Upper lobe of right lung (tissue), 1 donor: ENCODE measurements at regions not wholly inside any gene's neighbourhood (a gene's known extent, or its start where the extent isn't known, plus 50 kb on each side); places are given as distances from the start of the nearest gene placed in this dataset.

Source experiments
- ATAC-seq: fragments of 200-7000 bp; cut with Tn5 transposase; one replicate; pipeline ENCODE4 v1.9.1; 2020; ENCODE audit warnings: mild to moderate bottlenecking, moderate library complexity
- DNase-seq: peaks from one replicate; pipeline ENCODE4 v3.0.0-alpha.2; 2020
- H3K27ac ChIP-seq: fragments of 200-600 bp; one replicate; pipeline ENCODE4 v1.8.0; 2022
- H3K27me3 ChIP-seq: fragments of 200-600 bp; one replicate; pipeline ENCODE4 v1.8.0; 2022; ENCODE audit warnings: mild to moderate bottlenecking
- H3K36me3 ChIP-seq: fragments of 200-600 bp; one replicate; pipeline ENCODE4 v1.8.0; 2022
- H3K4me1 ChIP-seq: fragments of 200-600 bp; one replicate; pipeline ENCODE4 v1.8.0; 2022
- H3K4me3 ChIP-seq: fragments of 200-600 bp; one replicate; pipeline ENCODE4 v1.8.0; 2022; ENCODE audit warnings: mild to moderate bottlenecking
- H3K9me3 ChIP-seq: fragments of 200-600 bp; one replicate; pipeline ENCODE4 v1.8.0; 2022
- CTCF ChIP-seq: fragments of 200-600 bp; IDR thresholded peaks from one replicate; pipeline ENCODE4 v1.8.0; 2022; ENCODE audit warnings: antibody characterized with exemption
- intact Hi-C: fragments of 100-400 bp; cut with DNase I; formaldehyde crosslinking; loops from one replicate; pipeline ENCODE4 v1.11.0; 2022
- donor health status: DM: no; HTN: yes; CAD: no; lungs with severe emphysema.

GRCh38 chrX:97845451-97845850 is 961.7 kb downstream of the RPA4 start:
- no peak for DNase-seq
- no peak for ATAC-seq
- TF ChIP-seq CTCF, result no peak

DNA sequence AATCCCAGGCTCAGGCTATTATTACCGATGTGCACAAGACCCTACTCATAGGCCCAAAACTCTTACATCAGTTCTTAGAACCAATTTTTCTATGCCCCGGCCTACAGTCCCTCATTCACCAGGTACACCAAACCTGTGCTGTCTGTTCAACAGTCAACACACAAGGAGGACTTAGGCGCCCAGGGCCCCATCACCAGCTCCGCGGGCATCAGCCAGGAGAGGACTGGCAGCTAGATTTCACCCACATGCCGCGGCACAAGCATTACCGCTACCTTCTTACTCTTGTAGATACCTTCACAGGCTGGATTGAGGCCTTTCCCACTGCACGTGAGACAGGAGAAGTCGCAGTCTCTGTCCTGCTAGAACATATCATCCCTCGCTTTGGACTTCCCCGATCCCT is 962.5 kb downstream of the RPA4 start:
- ATAC-seq, result no peak
- no peaks in the 10 kb centered on the region for H3K27me3 ChIP-seq
- no peak overlapping the region for H3K4me3 ChIP-seq
- TF ChIP-seq CTCF, result no peak
- no peaks in the 10 kb centered on the region for H3K4me1 ChIP-seq
- no peak overlapping the region for H3K27ac ChIP-seq
- no peaks in the 10 kb centered on the region for H3K9me3 ChIP-seq
- no peak for DNase-seq
- intact Hi-C loops, result no loop called here
- no peaks in the 10 kb centered on the region for H3K36me3 ChIP-seq

More at GRCh38 chrX:97845451-97845850, 961.7 kb downstream of the RPA4 start:
- Histone ChIP-seq H3K4me3 (no peak overlapping the region), H3K4me1 (no peaks in the 10 kb centered on the region), H3K9me3 (no peaks in the 10 kb centered on the region), H3K27ac (no peak overlapping the region), H3K36me3 (no peaks in the 10 kb centered on the region), H3K27me3 (no peaks in the 10 kb centered on the region)
- intact Hi-C loops, result no loop called here

DNA sequence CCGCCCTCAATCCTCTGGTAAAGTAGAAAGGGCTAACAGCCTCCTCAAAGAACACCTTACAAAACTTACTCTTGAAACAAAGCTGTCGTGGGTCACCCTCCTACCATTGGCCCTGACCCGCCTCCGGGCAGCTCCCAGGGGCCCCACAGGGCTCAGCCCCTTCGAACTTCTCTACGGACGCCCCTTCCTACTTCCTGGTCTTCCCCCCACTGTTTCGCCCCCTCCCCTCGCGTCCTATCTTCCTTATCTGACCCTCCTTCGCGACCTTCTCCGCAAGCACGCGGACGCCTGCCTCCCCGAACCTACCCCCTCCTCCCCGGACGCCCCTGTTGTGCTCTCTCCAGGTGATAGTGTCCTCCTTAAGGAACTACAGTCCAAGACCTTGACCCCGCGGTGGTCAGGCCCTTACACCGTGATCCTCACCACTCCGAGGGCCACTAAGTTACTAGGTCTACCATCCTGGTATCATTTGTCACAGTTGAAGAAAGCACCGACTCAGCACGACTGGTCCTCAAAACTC is 963.1 kb downstream of the RPA4 start:
- Histone ChIP-seq H3K27me3 (no peaks in the 10 kb centered on the region), H3K27ac (no peak overlapping the region), H3K4me1 (no peaks in the 10 kb centered on the region), H3K9me3 (no peaks in the 10 kb centered on the region), H3K36me3 (no peaks in the 10 kb centered on the region), H3K4me3 (no peak overlapping the region)
- ATAC-seq, result no peak
- intact Hi-C loops, result no loop called here
- no peak for TF ChIP-seq CTCF
- DNase-seq, result no peak

GRCh38 chrX:97847885-97848679 is 964.4 kb downstream of the RPA4 start:
- Histone ChIP-seq H3K4me3 (no peak overlapping the region), H3K4me1 (no peaks in the 10 kb centered on the region), H3K27me3 (no peaks in the 10 kb centered on the region), H3K36me3 (no peaks in the 10 kb centered on the region), H3K27ac (no peak overlapping the region), H3K9me3 (no peaks in the 10 kb centered on the region)
- DNase-seq (no peak), ATAC-seq (no peak)
- intact Hi-C loops, result no loop called here
- TF ChIP-seq CTCF, result no peak

DNA sequence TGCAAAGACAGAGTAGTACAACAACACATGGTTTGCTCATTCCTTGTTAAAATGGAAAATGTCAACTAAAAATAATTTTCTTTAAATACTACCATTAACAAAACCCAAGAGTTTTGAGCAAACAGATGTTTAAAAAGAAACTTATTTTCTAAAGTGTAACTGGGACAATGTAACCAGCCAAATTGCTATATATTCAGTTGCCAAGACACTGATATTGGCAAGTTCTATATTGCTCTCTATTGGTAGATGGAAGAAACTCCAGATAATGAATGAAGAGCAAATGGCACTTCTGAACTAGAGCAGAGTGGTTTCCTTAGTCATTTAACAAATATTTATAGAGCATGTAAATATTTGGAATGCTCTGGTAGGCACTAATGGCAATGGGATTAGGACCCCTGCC is 966.2 kb downstream of the RPA4 start:
- ATAC-seq (no peak), DNase-seq (no peak)
- no peak overlapping the region for H3K4me3 ChIP-seq
- no peaks in the 10 kb centered on the region for H3K4me1 ChIP-seq
- TF ChIP-seq CTCF, result no peak
- intact Hi-C loops, result no loop called here
- no peak overlapping the region for H3K27ac ChIP-seq
- no peaks in the 10 kb centered on the region for H3K27me3 ChIP-seq
- H3K36me3 ChIP-seq, result no peaks in the 10 kb centered on the region
- no peaks in the 10 kb centered on the region for H3K9me3 ChIP-seq
